HG03378 (cell line): ENCODE measurements at regions not wholly inside any gene's neighbourhood (a gene's known extent, or its start where the extent isn't known, plus 50 kb on each side); places are given as distances from the start of the nearest gene placed in this dataset.

Experiments
- ATAC-seq: cut with Tn5 transposase; IDR thresholded peaks from one replicate; pipeline ENCODE4 v1.9.1; 2021; ENCODE audit warnings: mild to moderate bottlenecking, moderate library complexity; ENCODE audit not compliant: unreplicated experiment

GRCh38 chr20:42020316-42020715 lies 402.1 kb upstream of the CHD6 start:
- no peak for ATAC-seq

- no peak for ATAC-seq
Measured at GRCh38 chr20:42018979-42019378, 400.8 kb upstream of the CHD6 start.

GRCh38 chr20:42010090-42010489 lies 391.9 kb upstream of the CHD6 start:
- ATAC-seq: no peak

DNA sequence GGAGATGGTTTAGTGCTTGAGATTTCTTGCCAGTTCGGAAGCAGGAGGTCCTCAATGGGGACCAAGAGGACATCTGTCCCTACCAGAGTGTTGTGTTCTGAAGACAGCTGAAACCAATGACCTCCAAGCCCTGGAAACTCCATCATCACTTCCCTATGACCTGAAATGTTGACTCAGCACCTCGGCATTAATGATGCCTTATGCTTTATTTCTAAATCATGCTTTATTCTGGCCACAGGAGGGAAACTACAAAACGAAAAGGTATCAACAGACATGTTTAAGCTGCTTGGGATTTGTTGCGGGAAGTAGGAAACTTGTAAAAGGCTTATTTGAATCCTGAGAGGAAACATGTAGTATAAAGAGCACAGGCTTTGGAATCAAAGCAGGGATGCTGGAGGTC lies 389.1 kb upstream of the CHD6 start:
- ATAC-seq: no peak

- no peak for ATAC-seq
Measured at GRCh38 chr20:42005211-42005610, 387.0 kb upstream of the CHD6 start.

GRCh38 chr20:42003380-42003779 lies 385.2 kb upstream of the CHD6 start:
- ATAC-seq: no peak

DNA sequence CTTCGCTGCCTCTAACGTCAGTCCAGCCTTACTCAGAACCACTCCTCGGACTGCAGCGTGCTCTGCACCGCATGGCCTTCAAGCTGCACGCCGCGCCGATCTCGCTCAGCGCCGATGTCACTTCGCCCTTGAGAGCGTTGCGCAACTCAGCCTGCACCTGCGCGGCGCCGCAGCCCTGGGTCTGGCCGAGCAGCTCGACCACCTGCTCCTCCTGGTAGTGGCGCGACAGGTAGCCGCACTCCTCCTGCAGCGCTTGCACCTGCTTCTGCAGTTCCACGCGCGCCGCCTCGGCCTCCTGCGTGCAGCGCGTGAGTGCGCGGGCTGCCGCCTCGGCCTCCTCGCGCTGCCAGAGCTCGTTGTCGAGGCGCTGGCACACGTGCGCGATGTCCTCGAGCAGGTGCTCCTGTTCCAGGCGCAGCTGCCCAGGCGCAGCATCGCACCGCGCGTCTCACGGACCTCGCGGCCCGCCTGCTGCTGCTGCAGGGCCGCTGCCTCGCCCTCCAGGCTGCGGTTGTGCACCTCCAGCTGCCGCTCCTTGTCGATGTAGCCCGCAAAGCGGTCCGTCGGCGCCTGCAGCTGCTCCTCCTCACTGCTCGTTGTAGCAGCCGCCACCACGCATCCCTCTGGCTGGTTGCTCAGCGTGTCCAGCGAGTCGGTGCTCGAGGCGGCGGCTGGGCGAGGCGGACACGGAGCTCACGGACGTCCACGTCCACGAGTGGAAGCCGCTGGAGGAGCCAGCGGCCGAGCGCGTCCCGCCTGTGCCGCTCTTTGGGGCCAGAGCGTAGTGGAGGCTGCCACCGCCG lies 380.6 kb upstream of the CHD6 start:
- no peak for ATAC-seq

DNA sequence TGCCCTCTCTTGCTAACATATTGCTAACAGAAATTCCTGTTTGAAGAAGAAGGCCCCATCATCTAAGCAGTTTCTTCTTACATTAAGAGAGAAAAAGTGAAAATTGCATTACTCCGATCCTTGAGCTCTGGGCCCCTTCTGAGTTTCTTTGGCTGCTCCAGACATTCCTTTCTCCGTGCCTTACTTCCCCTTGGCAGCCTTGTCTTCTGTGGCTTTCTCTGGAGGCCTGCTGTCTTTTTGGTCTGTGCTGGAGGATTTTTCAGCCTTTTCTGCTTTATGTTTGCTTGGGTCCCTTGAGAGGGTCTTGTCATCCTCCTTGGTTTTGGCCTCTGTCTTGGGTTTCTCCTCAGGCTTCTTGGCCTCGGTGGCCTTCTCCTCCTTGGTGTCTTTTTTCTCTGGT lies 378.8 kb upstream of the CHD6 start:
- no peak for ATAC-seq

GRCh38 chr20:41992481-41992880 lies 374.3 kb upstream of the CHD6 start:
- no peak for ATAC-seq

GRCh38 chr20:41991412-41991811 lies 373.2 kb upstream of the CHD6 start:
- ATAC-seq: no peak

GRCh38 chr20:41989935-41990635 lies 371.9 kb upstream of the CHD6 start:
- no peak for ATAC-seq

DNA sequence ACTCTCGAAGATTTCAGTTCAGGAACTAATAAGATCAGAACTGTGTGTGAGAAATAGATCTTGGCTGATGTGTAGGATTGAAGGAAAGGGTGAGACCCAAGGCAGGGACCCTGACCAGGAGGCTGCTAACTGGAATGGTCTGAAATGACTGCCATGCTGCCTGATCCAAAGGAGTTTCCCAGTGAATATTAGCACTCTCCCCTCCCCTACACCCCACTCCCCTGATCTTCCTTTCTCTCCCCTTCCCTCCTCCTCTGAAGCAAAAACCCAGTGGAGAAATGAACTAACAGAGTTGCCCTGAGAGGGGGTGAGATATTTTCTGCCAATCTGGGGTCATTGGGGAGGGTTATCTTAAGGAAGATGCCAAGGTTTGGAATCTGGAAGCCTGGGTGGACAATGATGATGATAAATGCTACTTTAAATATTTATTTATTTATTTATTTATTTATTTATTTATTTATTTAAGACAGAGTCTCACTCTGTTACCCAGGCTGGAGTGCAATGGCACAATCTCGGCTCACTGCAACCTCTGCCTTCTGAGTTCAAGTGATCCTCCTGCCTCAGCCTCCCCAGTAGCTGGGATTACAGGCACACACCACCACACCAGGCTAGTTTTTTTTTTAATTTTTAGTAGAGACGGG lies 371.0 kb upstream of the CHD6 start:
- ATAC-seq: no peak

DNA sequence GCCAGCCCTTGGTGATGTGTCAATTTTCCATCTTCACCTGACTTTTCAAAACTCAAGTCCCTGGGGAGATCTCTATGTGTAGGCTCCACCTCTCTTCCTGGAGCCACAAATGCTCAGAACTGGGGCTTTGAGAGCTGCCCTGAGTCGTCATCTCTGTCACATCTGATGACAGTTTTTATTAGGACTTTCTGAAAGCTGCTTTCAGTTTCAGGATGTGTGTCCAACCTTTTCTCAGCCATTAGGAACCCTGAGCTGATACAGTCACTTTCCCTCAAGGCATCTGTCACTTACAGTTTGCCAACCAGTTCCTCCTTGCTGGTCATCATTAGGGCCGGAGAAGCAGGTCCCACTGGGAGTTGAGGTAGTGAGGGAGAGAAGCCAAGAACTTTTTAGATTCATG lies 365.9 kb upstream of the CHD6 start:
- no peak for ATAC-seq

GRCh38 chr20:41983159-41983558 lies 365.0 kb upstream of the CHD6 start:
- ATAC-seq: no peak

DNA sequence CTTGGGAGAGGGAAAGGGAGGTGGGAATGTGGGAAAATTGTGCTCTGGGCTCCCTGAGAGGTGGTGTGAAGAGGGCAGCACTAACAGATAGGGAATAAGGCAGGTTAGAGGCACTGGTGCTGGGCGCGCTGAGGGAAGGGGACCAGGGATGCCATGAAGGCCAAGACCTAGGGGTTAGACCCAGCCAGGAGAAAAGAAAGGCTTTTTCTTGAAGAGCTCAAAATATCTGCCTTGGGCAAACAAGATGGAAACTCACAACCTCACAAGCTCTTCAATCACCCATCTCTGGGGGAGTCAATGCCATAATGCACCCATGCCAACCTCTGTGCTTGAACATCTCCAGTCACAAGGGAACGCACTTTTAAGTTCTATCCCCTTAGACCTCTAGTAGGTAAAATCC lies 363.6 kb upstream of the CHD6 start:
- no peak for ATAC-seq

DNA sequence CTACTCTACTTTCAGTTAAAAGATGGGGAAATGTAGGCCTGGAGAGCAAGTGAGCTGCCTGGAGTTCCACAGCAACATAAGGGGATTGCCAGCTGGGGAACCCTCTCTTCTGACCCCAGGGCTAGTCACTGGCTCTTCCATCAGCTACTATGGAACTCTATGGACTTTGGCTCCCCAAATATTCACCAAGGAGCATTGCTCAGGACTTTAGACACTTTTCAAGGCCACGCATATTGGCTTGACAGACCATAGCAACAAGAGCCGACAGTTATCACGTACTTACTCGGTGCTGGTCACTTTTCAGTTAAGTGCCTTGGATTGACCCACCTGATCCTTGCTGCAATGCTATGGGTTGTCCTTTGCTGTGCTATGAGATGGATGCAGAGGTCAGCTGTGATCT lies 360.7 kb upstream of the CHD6 start:
- no peak for ATAC-seq

- ATAC-seq: no peak
Measured at GRCh38 chr20:41978246-41978790, 360.1 kb upstream of the CHD6 start.

DNA sequence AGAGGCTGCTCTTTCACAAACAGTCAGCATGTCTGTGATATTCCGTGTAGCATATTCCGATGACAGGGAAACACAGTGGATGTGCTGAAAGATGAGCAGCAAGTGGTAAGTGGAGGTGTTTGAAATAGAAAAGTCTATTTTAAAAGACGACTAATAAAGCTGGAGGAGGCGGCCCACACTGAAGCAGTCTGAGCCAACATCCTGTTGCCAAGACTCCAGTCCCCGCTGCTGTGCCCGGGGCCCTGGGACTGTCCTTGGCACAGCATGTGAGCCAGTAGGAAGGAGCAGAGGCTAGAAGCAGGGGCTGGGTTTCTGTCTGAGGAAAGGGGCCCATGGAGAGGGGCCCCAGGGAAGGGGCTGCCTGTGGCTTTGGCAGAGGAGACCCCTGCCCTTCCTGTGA lies 351.5 kb upstream of the CHD6 start:
- ATAC-seq: no peak

- ATAC-seq: no peak
Measured at GRCh38 chr20:41960166-41960565, 342.0 kb upstream of the CHD6 start.

DNA sequence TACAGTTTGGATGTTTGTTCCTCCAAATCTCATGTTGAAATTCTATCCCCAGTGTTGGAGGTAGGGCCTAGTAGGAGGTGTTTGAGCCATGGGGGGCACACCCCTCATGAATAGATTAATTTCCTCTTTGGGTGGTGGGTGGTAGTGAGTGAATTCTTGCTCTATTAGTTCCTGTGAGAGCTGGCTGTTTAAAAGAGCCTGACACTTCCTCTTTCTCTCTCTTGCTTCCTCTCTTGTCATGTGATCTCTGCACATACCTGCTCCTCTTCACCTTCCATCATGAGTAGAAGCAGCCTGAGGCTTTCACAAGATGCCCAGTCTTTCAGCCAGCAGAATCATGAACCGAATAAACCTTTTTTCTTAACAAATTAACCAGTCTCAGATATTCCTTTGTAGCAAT lies 340.2 kb upstream of the CHD6 start:
- ATAC-seq: no peak

GRCh38 chr20:41956338-41957074 lies 338.3 kb upstream of the CHD6 start:
- ATAC-seq: no peak
